GM19328 (cell line): ENCODE measurements at regions not wholly inside any gene's neighbourhood (a gene's known extent, or its start where the extent isn't known, plus 50 kb on each side); places are given as distances from the start of the nearest gene placed in this dataset.
"Not testable (repeated sequence)": the region's sequence is repeated elsewhere in the genome, so short reads cannot be mapped to it uniquely, and the experiment has no call there.

ENCODE experiments used
- ATAC-seq: cut with Tn5 transposase; IDR thresholded peaks from one replicate; pipeline ENCODE4 v1.9.1; 2021; ENCODE audit warnings: mild to moderate bottlenecking, moderate library complexity; ENCODE audit not compliant: unreplicated experiment

- ATAC-seq, result no peak
Observed at GRCh38 chr4:186813377-186814068, 89.9 kb upstream of the FAT1 start.

DNA sequence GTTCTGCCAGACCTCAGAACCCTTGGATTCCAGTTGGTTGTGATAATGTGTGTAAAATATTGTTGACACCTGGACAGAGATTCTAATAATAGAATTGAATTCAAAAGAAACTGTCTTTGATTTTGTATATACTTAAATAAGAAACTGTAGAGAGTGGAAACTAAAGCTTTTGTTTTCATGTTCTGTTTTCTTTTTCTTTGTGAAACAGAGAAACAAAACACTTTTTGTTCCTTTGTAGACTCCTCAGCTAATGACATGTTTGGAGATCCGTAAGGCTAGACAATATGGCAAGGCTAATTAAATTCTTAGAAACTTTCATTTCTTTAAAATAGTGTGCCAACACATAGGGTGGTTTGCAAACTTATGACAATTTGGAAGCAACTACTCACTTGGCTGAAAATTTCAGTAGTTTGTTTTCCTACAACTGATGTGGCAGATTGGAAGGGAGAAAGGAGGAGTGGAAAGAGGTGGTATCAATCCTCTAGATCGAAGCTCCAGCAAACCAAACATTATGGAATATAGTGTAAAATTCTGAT, 90.9 kb upstream of the FAT1 start:
- no peak for ATAC-seq

GRCh38 chr4:186819342-186820086, 95.9 kb upstream of the FAT1 start:
- no peak for ATAC-seq

DNA sequence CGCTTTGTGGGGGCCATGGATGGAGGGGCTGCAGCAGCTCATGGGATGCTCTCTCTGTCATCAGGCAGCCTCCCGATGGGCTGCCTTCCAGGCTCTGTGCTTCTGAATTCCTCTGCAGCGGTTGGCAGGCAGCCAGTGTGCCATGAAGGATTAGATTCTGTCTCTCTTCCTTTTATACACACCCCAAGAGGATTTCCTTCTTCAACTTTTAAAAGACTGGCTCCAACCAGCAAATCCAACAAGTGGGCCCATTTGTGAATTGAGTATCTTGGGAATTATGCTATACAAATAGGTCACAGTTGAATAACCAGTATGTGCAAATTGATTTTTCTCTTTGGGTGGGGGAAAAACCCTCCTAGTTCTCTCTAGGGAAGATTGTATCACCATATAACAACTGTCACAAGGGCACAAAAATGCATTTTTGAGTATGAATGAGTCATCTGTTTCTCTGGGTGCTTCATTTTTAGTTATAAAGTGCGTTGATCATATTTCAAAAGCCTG, 96.8 kb upstream of the FAT1 start:
- no peak for ATAC-seq

- no peak for ATAC-seq
Observed at GRCh38 chr4:186823989-186824388, 100.3 kb upstream of the FAT1 start.

- no peak for ATAC-seq
Observed at GRCh38 chr4:186825069-186825468, 101.4 kb upstream of the FAT1 start.

DNA sequence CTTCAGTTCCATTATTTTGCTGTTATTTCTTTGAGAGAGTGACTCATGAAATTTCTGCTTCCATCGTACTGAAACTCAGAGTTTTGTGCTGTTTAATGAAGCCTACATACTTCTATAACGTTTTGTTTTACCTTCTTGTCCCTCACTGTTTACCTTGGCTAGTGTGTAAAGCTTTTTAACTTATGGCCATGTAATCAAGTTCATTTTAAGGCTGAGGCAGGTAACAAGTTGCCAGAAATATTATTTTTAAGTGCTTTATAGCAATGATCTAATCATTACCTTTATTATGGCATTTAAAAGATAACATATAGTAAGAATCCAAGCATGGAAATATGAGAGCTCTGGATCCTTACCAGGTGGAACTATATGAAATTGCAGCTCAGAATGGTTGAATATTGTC, 102.3 kb upstream of the FAT1 start:
- ATAC-seq, result no peak

GRCh38 chr4:186826846-186827533, 103.3 kb upstream of the FAT1 start:
- no peak for ATAC-seq

DNA sequence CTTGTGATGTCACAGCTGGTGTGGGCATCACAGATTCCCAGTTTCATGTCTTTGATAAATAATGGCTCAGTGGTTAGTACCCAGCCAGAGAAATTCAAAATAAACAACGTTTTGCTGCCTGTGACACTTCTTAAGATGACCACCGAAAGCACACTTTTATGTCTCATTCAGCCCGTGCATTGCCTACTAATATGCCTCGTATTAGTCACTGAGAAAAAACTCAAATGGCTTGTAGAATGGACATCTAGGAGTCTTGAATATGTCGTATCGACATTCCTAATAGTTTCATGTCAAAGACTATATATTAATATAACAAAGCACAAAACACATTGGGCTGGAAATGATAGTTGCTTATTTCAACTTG, 103.9 kb upstream of the FAT1 start:
- no peak for ATAC-seq

GRCh38 chr4:186829097-186829496, 105.4 kb upstream of the FAT1 start:
- no peak for ATAC-seq

GRCh38 chr4:186829740-186830449, 106.2 kb upstream of the FAT1 start:
- no peak for ATAC-seq

DNA sequence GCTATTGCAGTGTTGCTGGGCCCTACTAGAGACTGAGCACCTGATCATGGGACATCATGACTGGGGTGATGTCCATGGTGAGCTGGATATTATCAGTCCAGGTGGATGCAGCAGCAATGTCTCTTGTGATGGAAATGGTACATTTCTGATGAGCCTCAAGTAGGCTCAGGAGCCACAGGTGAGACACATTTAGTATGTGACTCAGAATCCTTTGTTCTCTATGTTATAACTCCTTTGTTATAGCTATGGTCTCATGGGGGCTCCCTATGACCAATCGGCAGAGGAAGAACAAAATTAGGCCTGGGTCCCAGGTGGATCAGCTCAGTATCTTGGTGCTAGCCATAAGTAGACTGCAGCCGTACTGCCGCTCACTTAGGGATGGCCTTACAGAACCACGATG, 107.9 kb upstream of the FAT1 start:
- ATAC-seq, result no peak

- no peak for ATAC-seq
Observed at GRCh38 chr4:186832906-186833305, 109.2 kb upstream of the FAT1 start.

DNA sequence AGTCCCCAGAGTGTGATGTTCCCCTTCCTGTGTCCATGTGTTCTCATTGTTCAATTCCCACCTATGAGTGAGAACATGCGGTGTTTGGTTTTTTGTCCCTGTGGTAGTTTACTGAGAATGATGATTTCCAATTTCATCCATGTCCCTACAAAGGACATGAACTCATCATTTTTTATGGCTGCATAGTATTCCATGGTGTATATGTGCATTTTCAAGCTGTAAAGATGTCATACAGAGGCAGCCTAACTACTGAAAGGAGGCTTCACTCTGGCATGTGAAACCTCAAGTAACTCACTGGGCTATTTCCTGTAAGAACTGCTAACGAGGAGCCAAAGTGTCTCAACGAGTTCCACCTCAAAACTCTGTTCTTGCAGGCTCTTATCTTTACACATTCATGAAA, 113.8 kb upstream of the FAT1 start:
- not testable (repeated sequence) for ATAC-seq

DNA sequence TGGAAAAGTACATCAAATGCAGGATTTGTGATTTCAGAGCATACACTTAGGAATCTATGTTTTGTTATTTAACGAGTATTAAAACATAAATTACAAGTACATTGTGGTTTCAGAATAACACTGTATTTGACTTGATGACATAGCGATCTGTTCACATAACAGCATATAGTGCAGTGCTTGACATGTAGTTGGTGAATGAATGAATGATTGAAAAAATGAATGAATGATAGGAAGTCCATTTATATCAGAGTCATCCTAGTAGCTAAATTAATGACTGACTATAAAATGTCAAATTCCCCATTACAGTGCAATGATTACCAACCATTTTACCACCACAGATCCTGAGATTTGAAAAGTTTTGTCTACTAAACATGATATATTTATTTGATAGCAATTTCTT, 114.6 kb upstream of the FAT1 start:
- ATAC-seq, result no peak

- peak; percentile 85 for ATAC-seq
Observed at GRCh38 chr4:186839122-186840037, 115.7 kb upstream of the FAT1 start.

DNA sequence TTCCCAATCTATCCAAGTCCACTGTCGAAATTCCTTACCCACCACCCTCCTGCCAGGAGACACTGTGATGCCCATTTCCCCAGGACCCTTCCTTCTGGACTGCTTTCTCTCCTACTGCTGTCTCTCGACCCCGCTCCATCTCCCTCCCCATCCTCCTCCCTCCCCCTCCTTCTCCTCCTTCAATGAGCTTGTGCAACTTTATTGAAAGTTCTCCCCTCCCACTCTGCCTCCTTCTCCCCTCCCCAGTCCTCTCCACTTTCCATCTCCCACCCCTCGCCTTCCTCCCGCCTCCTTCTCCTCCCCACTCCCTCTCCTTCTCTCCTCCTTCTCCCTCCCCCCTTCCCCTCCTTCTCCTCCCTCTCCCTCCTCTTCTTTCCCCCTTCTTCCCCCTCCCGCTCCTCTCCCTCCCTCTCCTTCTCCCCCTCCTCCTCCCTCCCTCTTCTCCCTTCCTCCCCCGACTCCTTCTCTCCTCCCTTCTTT, 116.6 kb upstream of the FAT1 start:
- ATAC-seq, result no peak

GRCh38 chr4:186840771-186841301, 117.2 kb upstream of the FAT1 start:
- ATAC-seq, result no peak

DNA sequence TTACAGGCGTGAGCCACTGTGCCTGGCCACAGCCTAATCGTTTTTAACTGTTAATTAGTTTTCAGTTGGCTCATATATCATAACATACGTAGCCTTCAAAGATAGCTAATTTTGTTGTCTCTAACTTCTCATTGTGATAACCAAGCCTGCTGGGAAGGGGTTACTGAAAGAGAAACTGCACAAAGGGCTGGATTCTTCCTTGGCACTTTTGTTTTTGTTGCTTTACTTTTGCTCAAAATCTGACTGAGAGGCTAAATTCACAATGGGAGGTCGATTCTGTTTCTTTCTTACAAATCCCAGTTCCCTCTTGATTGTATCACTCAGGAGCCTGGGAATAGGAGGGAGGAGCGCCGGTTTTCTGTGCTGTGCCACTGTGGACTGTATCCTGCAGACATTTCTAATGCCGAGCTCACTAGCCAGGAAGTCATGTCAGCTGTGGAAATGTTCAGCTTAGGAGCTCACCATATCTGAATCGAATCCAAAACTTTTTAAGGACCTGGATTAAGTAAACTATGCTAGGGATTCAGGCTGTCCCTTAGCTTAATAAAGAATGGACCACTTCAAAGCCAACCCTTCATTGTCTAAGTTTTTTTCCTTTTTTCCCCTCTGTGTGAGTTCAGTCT, 120.5 kb upstream of the FAT1 start:
- ATAC-seq, result no peak
